Colonic mucosa (tissue), 4 donors: ENCODE measurements at regions not wholly inside any gene's neighbourhood (a gene's known extent, or its start where the extent isn't known, plus 50 kb on each side); places are given as distances from the start of the nearest gene placed in this dataset.

Experiments
- DNase-seq: peaks from one replicate; pipeline ENCODE4 v3.0.0-alpha.2; 2020
- H3K27ac ChIP-seq: fragments of 200-600 bp; one replicate; pipeline ENCODE4 v1.8.0; 2021
- H3K27me3 ChIP-seq: fragments of 200-600 bp; one replicate; pipeline ENCODE4 v1.8.0; 2021
- H3K36me3 ChIP-seq: fragments of 200-600 bp; one replicate; pipeline ENCODE4 v1.8.0; 2021
- H3K4me1 ChIP-seq: fragments of 200-600 bp; one replicate; pipeline ENCODE4 v1.8.0; 2021; ENCODE audit warnings: mild to moderate bottlenecking
- H3K4me3 ChIP-seq: fragments of 200-600 bp; one replicate; pipeline ENCODE4 v1.8.0; 2021
- H3K9ac ChIP-seq, 2 donors: one replicate each; pipeline ENCODE4 v1.7.0; 2013; ENCODE audit warnings: control low read depth in 2 of 2, low read depth in 2 of 2, low read length in 2 of 2
- H3K9me3 ChIP-seq: fragments of 200-600 bp; one replicate; pipeline ENCODE4 v1.8.0; 2021
- intact Hi-C: fragments of 100-400 bp; cut with DNase I; formaldehyde crosslinking; loops from one replicate; pipeline ENCODE4 v1.14.1; 2022
- TF ChIP-seq, protein P1 (sequence below): fragments of 200-600 bp; IDR thresholded peaks from one replicate; pipeline ENCODE4 v1.8.0; 2022; ENCODE audit warnings: antibody characterized with exemption, mild to moderate bottlenecking
- donor health status: healthy.
- donor health status: DM: no; HTN: no; CAD: no.
- donor health status: DM: no; HTN: no; CAD: no.

- TF ChIP-seq, protein P1, sequence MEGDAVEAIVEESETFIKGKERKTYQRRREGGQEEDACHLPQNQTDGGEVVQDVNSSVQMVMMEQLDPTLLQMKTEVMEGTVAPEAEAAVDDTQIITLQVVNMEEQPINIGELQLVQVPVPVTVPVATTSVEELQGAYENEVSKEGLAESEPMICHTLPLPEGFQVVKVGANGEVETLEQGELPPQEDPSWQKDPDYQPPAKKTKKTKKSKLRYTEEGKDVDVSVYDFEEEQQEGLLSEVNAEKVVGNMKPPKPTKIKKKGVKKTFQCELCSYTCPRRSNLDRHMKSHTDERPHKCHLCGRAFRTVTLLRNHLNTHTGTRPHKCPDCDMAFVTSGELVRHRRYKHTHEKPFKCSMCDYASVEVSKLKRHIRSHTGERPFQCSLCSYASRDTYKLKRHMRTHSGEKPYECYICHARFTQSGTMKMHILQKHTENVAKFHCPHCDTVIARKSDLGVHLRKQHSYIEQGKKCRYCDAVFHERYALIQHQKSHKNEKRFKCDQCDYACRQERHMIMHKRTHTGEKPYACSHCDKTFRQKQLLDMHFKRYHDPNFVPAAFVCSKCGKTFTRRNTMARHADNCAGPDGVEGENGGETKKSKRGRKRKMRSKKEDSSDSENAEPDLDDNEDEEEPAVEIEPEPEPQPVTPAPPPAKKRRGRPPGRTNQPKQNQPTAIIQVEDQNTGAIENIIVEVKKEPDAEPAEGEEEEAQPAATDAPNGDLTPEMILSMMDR = no peak
- Histone ChIP-seq H3K9me3 (no peaks in the 10 kb centered on the region), H3K27me3 (no peaks in the 10 kb centered on the region), H3K9ac (no peak overlapping the region), H3K27ac (no peak overlapping the region), H3K36me3 (no peaks in the 10 kb centered on the region), H3K4me3 (no peak overlapping the region), H3K4me1 (no peaks in the 10 kb centered on the region)
- DNase-seq = no peak
- intact Hi-C loops = no loop called here
Observed at GRCh38 chr22:48853627-48854240, 973.9 kb downstream of the BRD1 start.

GRCh38 chr22:48851933-48852549, 975.6 kb downstream of the BRD1 start:
- no peaks in the 10 kb centered on the region for H3K9me3 ChIP-seq
- H3K36me3 ChIP-seq = no peaks in the 10 kb centered on the region
- no peak overlapping the region for H3K4me3 ChIP-seq
- intact Hi-C loops = no loop called here
- no peaks in the 10 kb centered on the region for H3K4me1 ChIP-seq
- TF ChIP-seq, protein P1 = no peak
- DNase-seq = no peak
- H3K9ac ChIP-seq = no peak overlapping the region
- H3K27me3 ChIP-seq = no peaks in the 10 kb centered on the region
- no peak overlapping the region for H3K27ac ChIP-seq

- DNase-seq = no peak
- Histone ChIP-seq H3K4me3 (no peak overlapping the region), H3K27me3 (no peaks in the 10 kb centered on the region), H3K27ac (no peak overlapping the region), H3K9ac (no peak overlapping the region), H3K36me3 (no peaks in the 10 kb centered on the region), H3K9me3 (no peaks in the 10 kb centered on the region), H3K4me1 (no peaks in the 10 kb centered on the region)
- intact Hi-C loops = no loop called here
- TF ChIP-seq, protein P1 = no peak
Observed at GRCh38 chr22:48850658-48851287, 976.9 kb downstream of the BRD1 start.

- Histone ChIP-seq H3K9ac (no peak overlapping the region), H3K9me3 (no peaks in the 10 kb centered on the region), H3K27me3 (no peaks in the 10 kb centered on the region), H3K27ac (no peak overlapping the region), H3K4me3 (no peak overlapping the region), H3K4me1 (no peaks in the 10 kb centered on the region), H3K36me3 (no peaks in the 10 kb centered on the region)
- TF ChIP-seq, protein P1 = no peak
- intact Hi-C loops = no loop called here
- no peak for DNase-seq
Observed at GRCh38 chr22:48849963-48850657, 977.6 kb downstream of the BRD1 start.

GRCh38 chr22:48849219-48849912, 978.3 kb downstream of the BRD1 start:
- Histone ChIP-seq H3K36me3 (no peaks in the 10 kb centered on the region), H3K27me3 (no peaks in the 10 kb centered on the region), H3K27ac (no peak overlapping the region), H3K4me3 (no peak overlapping the region), H3K9me3 (no peaks in the 10 kb centered on the region), H3K9ac (no peak overlapping the region), H3K4me1 (no peaks in the 10 kb centered on the region)
- TF ChIP-seq, protein P1 = no peak
- no peak for DNase-seq
- intact Hi-C loops = no loop called here
